ENCODE measurements at regions not wholly inside any gene's neighbourhood (a gene's known extent, or its start where the extent isn't known, plus 50 kb on each side); places are given as distances from the start of the nearest gene placed in this dataset.

DNA sequence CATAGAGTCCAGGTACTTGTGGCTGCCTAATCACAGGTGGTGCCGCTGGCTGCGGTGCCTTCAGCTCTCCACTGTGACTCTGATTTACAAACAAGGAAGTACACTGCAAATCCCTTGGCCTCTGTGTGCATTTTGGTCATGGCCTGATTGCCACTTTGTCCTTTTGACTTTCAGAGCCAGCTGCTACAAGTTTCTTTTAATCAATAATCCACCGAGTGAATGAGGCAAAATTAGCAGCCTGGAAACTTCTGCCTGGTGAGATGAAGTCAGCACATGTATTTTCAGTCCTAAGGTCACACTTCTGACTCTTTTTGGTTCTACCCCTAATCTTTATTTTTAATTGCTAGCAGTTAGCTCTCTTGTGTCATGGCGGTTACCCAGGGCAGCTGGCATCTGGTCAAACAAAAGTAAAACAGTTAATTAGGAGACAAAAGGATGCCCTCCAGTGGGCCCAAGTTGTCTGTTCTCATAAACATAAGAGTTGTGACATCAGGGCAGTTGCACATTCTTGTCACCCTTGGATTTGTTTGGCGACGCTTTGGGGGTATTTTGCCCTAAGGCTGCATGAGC, 62.3 kb upstream of the LNX1 start:
- Histone ChIP-seq H3K27ac (peak overlapping the region in 1 of 2 donors; percentile 12), H3K9me3 (no peaks in the 10 kb centered on the region), H3K4me3 (no peak overlapping the region), H3K27me3 (no peaks in the 10 kb centered on the region), H3K4me1 (peaks cover 0 to 21% (median 5%) of the 10 kb centered on the region in 4 donors), H3K36me3 (no peaks in the 10 kb centered on the region)
- intact Hi-C loops (cut with DNase I; ENCODE audit: low total_unique reads), result no loop called here
- TF ChIP-seq, protein P1, sequence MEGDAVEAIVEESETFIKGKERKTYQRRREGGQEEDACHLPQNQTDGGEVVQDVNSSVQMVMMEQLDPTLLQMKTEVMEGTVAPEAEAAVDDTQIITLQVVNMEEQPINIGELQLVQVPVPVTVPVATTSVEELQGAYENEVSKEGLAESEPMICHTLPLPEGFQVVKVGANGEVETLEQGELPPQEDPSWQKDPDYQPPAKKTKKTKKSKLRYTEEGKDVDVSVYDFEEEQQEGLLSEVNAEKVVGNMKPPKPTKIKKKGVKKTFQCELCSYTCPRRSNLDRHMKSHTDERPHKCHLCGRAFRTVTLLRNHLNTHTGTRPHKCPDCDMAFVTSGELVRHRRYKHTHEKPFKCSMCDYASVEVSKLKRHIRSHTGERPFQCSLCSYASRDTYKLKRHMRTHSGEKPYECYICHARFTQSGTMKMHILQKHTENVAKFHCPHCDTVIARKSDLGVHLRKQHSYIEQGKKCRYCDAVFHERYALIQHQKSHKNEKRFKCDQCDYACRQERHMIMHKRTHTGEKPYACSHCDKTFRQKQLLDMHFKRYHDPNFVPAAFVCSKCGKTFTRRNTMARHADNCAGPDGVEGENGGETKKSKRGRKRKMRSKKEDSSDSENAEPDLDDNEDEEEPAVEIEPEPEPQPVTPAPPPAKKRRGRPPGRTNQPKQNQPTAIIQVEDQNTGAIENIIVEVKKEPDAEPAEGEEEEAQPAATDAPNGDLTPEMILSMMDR (IDR thresholded peaks at IDR 0.05), result no peak
- no peak for DNase-seq

DNA sequence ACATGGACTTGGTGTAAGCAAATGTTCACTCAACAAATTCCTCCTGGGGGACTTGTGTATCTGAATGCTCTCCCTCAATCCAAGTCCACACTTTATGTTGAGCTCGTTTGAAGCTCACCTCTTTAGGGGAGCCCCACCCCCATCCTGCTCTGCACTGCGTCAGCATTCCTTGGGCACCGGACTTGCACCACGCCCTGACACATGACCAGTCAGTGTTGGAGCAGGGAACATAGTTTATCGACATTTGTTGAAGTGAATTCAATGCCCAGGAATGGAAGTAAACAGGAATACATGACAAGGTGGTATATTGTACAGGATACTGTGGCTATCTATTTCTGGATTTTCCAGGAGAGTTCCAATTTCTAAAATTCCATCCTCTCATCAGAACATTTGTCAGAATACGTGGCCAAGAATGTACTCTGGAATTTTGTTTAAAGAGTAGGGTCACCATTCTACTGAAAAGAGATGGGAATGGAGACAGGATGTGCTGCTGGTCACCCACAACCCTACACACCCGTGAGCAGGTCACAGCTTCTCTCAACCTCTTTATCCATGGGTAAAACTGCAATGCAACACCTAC, 60.0 kb upstream of the LNX1 start:
- no peak overlapping the region for H3K27ac ChIP-seq
- peaks cover 0 to 13% (median 5%) of the 10 kb centered on the region in 4 donors for H3K4me1 ChIP-seq
- DNase-seq, result no peak
- H3K27me3 ChIP-seq, result no peaks in the 10 kb centered on the region
- intact Hi-C loops (cut with DNase I; ENCODE audit: low total_unique reads), result no loop called here
- TF ChIP-seq, protein P1 (IDR thresholded peaks at IDR 0.05), result no peak
- H3K9me3 ChIP-seq, result no peaks in the 10 kb centered on the region
- no peak overlapping the region for H3K4me3 ChIP-seq
- no peaks in the 10 kb centered on the region for H3K36me3 ChIP-seq

DNA sequence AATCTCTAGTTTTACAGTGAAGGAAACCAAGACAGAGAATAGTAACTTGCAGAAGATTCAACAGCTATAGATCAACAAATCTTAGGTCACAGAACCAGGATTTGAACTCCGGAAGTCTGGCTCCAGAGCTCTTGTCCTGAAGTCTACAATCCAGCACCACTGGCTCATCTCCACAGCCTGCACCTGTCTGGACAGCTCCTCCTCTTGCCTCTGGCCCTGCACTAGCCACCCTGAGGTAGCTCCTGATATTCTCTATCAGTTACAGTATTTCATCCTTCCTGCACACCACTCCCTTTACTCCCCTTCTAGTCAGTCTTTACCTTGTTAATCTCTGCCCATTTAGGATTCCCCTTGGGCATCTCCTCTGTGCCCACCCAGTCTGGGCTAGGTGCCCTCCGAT, 58.1 kb upstream of the LNX1 start:
- H3K27me3 ChIP-seq, result no peaks in the 10 kb centered on the region
- TF ChIP-seq, protein P1 (IDR thresholded peaks at IDR 0.05), result no peak
- peaks cover 0 to 6% (median 3%) of the 10 kb centered on the region in 4 donors for H3K4me1 ChIP-seq
- no peak for DNase-seq
- H3K4me3 ChIP-seq, result no peak overlapping the region
- H3K27ac ChIP-seq, result no peak overlapping the region
- H3K9me3 ChIP-seq, result no peaks in the 10 kb centered on the region
- intact Hi-C loops (cut with DNase I; ENCODE audit: low total_unique reads), result no loop called here
- H3K36me3 ChIP-seq, result no peaks in the 10 kb centered on the region

DNA sequence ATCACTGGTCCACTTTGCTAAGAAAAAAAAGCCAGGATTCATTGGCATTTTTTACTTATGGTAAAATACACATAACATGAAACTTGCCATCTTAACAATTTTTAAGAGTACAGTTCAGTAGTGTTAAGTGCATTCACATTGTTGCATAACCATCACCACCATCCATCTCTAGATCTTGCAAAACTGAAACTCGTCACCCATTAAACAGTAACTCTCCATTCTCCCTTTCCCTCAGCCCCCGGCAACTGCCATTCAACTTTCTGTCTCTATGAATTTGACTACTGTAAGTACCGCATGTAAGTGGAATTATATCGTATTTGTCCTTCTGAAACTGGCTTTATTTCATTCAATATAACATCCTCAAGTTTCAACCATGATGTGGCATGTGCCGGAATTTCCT, 56.3 kb upstream of the LNX1 start:
- TF ChIP-seq, protein P1 (IDR thresholded peaks at IDR 0.05), result no peak
- intact Hi-C loops (cut with DNase I; ENCODE audit: low total_unique reads), result no loop called here
- no peak for DNase-seq
- Histone ChIP-seq H3K4me3 (no peak overlapping the region), H3K9me3 (no peaks in the 10 kb centered on the region), H3K27me3 (no peaks in the 10 kb centered on the region), H3K27ac (no peak overlapping the region), H3K4me1 (no peaks in the 10 kb centered on the region), H3K36me3 (no peaks in the 10 kb centered on the region)

DNA sequence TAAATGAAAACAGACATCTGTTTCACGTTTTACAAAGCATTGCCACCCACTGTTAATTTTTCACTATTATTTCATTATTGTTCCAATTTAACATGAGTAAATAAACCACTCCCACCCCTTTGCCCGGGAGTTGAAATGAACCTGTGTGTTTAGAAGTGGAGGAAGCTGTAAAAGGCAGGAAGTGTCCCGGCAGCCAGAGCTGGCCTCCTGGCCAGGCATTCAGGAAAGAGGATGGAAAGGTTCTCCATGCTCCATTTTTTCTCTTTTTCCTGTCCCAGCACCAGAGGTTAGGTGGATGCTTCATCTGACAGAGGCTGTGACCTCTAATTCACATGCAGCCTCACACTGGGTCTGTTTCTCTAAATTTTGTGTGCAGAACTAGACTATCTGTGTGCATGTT, 55.5 kb upstream of the LNX1 start:
- Histone ChIP-seq H3K4me1 (no peaks in the 10 kb centered on the region), H3K27ac (no peak overlapping the region)
- intact Hi-C loops (cut with DNase I; ENCODE audit: low total_unique reads), result no loop called here

More for the DNA sequence above, 55.5 kb upstream of the LNX1 start:
- TF ChIP-seq, protein P1 (IDR thresholded peaks at IDR 0.05), result no peak
- H3K36me3 ChIP-seq, result no peaks in the 10 kb centered on the region
- no peaks in the 10 kb centered on the region for H3K9me3 ChIP-seq
- no peak overlapping the region for H3K4me3 ChIP-seq
- no peak for DNase-seq
- H3K27me3 ChIP-seq, result no peaks in the 10 kb centered on the region
